ENCODE measurements at regions not wholly inside any gene's neighbourhood (a gene's known extent, or its start where the extent isn't known, plus 50 kb on each side); places are given as distances from the start of the nearest gene placed in this dataset.

- DNase-seq (ENCODE audit: low read depth, low spot score) = no peak
- peaks cover 16% of the 10 kb centered on the region for H3K27me3 ChIP-seq (ENCODE audit: control insufficient read depth, insufficient read depth, low read length)
- in situ Hi-C loops (cut with HindIII; ENCODE audit: low pct_unique_long_range_greater_than_20kb, low sequenced_read_pairs) = no loop called here
- no TSS peak for BruUV-seq (replicated peaks)
- no peak overlapping the region for H3K4me3 ChIP-seq (ENCODE audit: low read depth in 2 of 2, low read length in 2 of 2)
- ChIA-PET CTCF (no interaction called here), POLR2A (no interaction called here)
- intact Hi-C loops (cut with micrococcal nuclease; ENCODE audit: unreplicated experiment) = no loop called here
- H3K27ac ChIP-seq (ENCODE audit: low read length) = no peak overlapping the region
- no peaks in the 10 kb centered on the region for H3K9me3 ChIP-seq (ENCODE audit: control insufficient read depth, insufficient read depth, low read depth, low read length)
- H3K36me3 ChIP-seq (ENCODE audit: control insufficient read depth, insufficient read depth, low read length) = peaks cover 3% of the 10 kb centered on the region; the same call in 1 of the 2 replicates
- TF ChIP-seq CTCF (IDR thresholded peaks at IDR 0.05) (no peak), SIN3A (IDR thresholded peaks at IDR 0.05; ENCODE audit: borderline replicate concordance, insufficient read depth, low read depth, low read length) (no peak), REST (IDR thresholded peaks at IDR 0.05; ENCODE audit: insufficient read depth in 1 of 2, low read depth in 2 of 2, low read length in 1 of 2) (no peak), POLR2AphosphoS5 (IDR thresholded peaks at IDR 0.05; ENCODE audit: low read depth, low read length) (no peak), TCF7L2 (IDR thresholded peaks at IDR 0.05; ENCODE audit: low read depth, low read length) (no peak)
- ATAC-seq = no peak
- peaks cover 6% of the 10 kb centered on the region for H3K4me1 ChIP-seq (ENCODE audit: control insufficient read depth, insufficient read depth, low read length)
Measured at GRCh38 chr17:49903523-49903922, 55.7 kb upstream of the TAC4 start.

- POLR2A ChIA-PET = no interaction called here
- DNase-seq (ENCODE audit: low read depth, low spot score) (no peak), ATAC-seq (no peak)
- Histone ChIP-seq H3K9me3 (ENCODE audit: control insufficient read depth, insufficient read depth, low read depth, low read length) (no peaks in the 10 kb centered on the region), H3K27ac (ENCODE audit: low read length) (no peak overlapping the region), H3K36me3 (ENCODE audit: control insufficient read depth, insufficient read depth, low read length) (peaks cover 3% of the 10 kb centered on the region; the same call in 1 of the 2 replicates), H3K27me3 (ENCODE audit: control insufficient read depth, insufficient read depth, low read length) (peaks cover 16% of the 10 kb centered on the region), H3K4me3 (ENCODE audit: low read depth in 2 of 2, low read length in 2 of 2) (no peak overlapping the region), H3K4me1 (ENCODE audit: control insufficient read depth, insufficient read depth, low read length) (peaks cover 10% of the 10 kb centered on the region)
- in situ Hi-C loops (cut with HindIII; ENCODE audit: low pct_unique_long_range_greater_than_20kb, low sequenced_read_pairs) (loop anchor here (5.0 kb wide), 1 partner anchor 92 kb away; the partner anchor contains the start of gene DLX3), intact Hi-C loops (cut with micrococcal nuclease; ENCODE audit: unreplicated experiment) (no loop called here)
- no TSS peak for BruUV-seq (replicated peaks)
- CTCF ChIA-PET = no interaction called here
- TF ChIP-seq SIN3A (IDR thresholded peaks at IDR 0.05; ENCODE audit: borderline replicate concordance, insufficient read depth, low read depth, low read length) = no peak
- no peak for TF ChIP-seq POLR2AphosphoS5 (IDR thresholded peaks at IDR 0.05; ENCODE audit: low read depth, low read length)
- TF ChIP-seq CTCF (IDR thresholded peaks at IDR 0.05) = no peak
- TF ChIP-seq TCF7L2 (IDR thresholded peaks at IDR 0.05; ENCODE audit: low read depth, low read length) = no peak
- no peak for TF ChIP-seq REST (IDR thresholded peaks at IDR 0.05; ENCODE audit: insufficient read depth in 1 of 2, low read depth in 2 of 2, low read length in 1 of 2)
Measured at GRCh38 chr17:49904893-49905292, 57.0 kb upstream of the TAC4 start.

All from Panc1 (cell line).